ENCODE measurements at regions not wholly inside any gene's neighbourhood (a gene's known extent, or its start where the extent isn't known, plus 50 kb on each side); places are given as distances from the start of the nearest gene placed in this dataset.

DNA sequence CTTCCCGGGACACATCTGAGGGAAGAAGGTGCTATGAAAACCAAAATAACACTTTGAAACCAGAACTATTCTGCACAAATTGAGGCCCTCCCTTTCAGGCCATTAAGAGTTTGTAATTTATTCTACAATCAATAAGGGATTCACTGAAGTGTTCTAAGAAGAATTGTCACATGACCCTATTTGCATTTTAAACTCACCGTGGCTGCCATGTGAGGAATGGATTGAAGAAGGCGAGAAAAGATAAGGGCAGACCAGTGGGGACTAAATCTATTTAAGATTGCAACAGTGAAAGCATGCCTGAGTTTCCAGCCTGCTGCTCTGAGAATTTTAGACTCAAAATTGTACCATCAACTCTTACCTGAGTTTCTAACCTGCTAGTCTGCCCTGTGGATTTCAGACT is 408.8 kb upstream of the SALL1 start:
- TF ChIP-seq, protein P1, sequence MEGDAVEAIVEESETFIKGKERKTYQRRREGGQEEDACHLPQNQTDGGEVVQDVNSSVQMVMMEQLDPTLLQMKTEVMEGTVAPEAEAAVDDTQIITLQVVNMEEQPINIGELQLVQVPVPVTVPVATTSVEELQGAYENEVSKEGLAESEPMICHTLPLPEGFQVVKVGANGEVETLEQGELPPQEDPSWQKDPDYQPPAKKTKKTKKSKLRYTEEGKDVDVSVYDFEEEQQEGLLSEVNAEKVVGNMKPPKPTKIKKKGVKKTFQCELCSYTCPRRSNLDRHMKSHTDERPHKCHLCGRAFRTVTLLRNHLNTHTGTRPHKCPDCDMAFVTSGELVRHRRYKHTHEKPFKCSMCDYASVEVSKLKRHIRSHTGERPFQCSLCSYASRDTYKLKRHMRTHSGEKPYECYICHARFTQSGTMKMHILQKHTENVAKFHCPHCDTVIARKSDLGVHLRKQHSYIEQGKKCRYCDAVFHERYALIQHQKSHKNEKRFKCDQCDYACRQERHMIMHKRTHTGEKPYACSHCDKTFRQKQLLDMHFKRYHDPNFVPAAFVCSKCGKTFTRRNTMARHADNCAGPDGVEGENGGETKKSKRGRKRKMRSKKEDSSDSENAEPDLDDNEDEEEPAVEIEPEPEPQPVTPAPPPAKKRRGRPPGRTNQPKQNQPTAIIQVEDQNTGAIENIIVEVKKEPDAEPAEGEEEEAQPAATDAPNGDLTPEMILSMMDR (IDR thresholded peaks at IDR 0.05) = no peak
- TF ChIP-seq POLR2A (IDR thresholded peaks at IDR 0.05) (no peak), EP300 (IDR thresholded peaks at IDR 0.05; ENCODE audit: low read depth) (no peak)

All from transverse colon (tissue), 3 donors.